WTC11 (cell line): ENCODE measurements at regions not wholly inside any gene's neighbourhood (a gene's known extent, or its start where the extent isn't known, plus 50 kb on each side); places are given as distances from the start of the nearest gene placed in this dataset.

Experiments used
- ATAC-seq: fragments of 200-7000 bp; cut with Tn5 transposase; 2 replicates; pipeline ENCODE4 v1.10.0; 2021; ENCODE audit warnings: mild to moderate bottlenecking, moderate library complexity
- CTCF ChIA-PET: fragments of 300-600 bp; sonication (Branson Sonifier 250); formaldehyde crosslinking; loops from one replicate; lab custom pipeline; 2021; ENCODE audit warnings: antibody characterized with exemption; lab: Charles Lee
- POLR2A ChIA-PET: fragments of 350-600 bp; sonication (Branson Sonifier 250); formaldehyde crosslinking; loops from one replicate; lab custom pipeline; 2021; ENCODE audit warnings: antibody characterized with exemption; lab: Charles Lee
- DNase-seq: peaks from one replicate; pipeline ENCODE4 v3.0.0; 2021; ENCODE audit warnings: low spot score
- H3K27ac Mint-ChIP-seq: 2 replicates; pipeline ENCODE4 v1.8.0; 2021; ENCODE audit warnings: mixed read lengths
- H3K27me3 Mint-ChIP-seq: 2 replicates; pipeline ENCODE4 v1.8.0; 2021; ENCODE audit warnings: low read depth, mild to moderate bottlenecking, moderate library complexity, mixed read lengths
- H3K36me3 Mint-ChIP-seq: 2 replicates; pipeline ENCODE4 v1.8.0; 2021; ENCODE audit warnings: mixed read lengths
- H3K4me1 Mint-ChIP-seq: 2 replicates; pipeline ENCODE4 v1.8.0; 2022; ENCODE audit warnings: mixed read lengths
- H3K4me3 Mint-ChIP-seq: 2 replicates; pipeline ENCODE4 v1.8.0; 2021; ENCODE audit warnings: mild to moderate bottlenecking, moderate library complexity, mixed read lengths
- H3K9me3 Mint-ChIP-seq: 2 replicates; pipeline ENCODE4 v1.8.0; 2021; ENCODE audit warnings: mixed read lengths
- CREM ChIP-seq: sonication (generic); formaldehyde crosslinking; IDR thresholded peaks from 2 replicates; pipeline ENCODE4 v1.8.1; 2022; ENCODE audit warnings: mild to moderate bottlenecking, missing genetic modification reagents, moderate library complexity
- FOXJ3 ChIP-seq: sonication (generic); formaldehyde crosslinking; IDR thresholded peaks from 2 replicates; pipeline ENCODE4 v1.9.0; 2021; ENCODE audit warnings: missing genetic modification reagents, mild to moderate bottlenecking, borderline replicate concordance
- GTF2I ChIP-seq: fragments of 250-450 bp; sonication (Bioruptor Pico); conservative IDR thresholded peaks from 2 replicates; pipeline ENCODE4 v1.4.0; 2021; ENCODE audit warnings: mild to moderate bottlenecking
- OVOL2 ChIP-seq: fragments of 250-450 bp; sonication (Bioruptor Pico); IDR thresholded peaks from 2 replicates; pipeline ENCODE4 v1.9.0; 2021; ENCODE audit warnings: mild to moderate bottlenecking, borderline replicate concordance
- RELA ChIP-seq: sonication (generic); formaldehyde crosslinking; IDR thresholded peaks from 2 replicates; pipeline ENCODE4 v1.8.1; 2022; ENCODE audit warnings: missing genetic modification reagents, mild to moderate bottlenecking, borderline replicate concordance
- SMAD4 ChIP-seq: sonication (generic); formaldehyde crosslinking; IDR thresholded peaks from 2 replicates; pipeline ENCODE4 v1.8.0; 2022; ENCODE audit warnings: mild to moderate bottlenecking, missing genetic modification reagents
- ZNF263 ChIP-seq: sonication (generic); formaldehyde crosslinking; IDR thresholded peaks from 2 replicates; pipeline ENCODE4 v1.8.1; 2022; ENCODE audit warnings: low read depth, mild to moderate bottlenecking, moderate library complexity, missing genetic modification reagents
- ZNF317 ChIP-seq: sonication (generic); formaldehyde crosslinking; IDR thresholded peaks from 2 replicates; pipeline ENCODE4 v1.8.1; 2023; ENCODE audit warnings: low read depth, mild to moderate bottlenecking, moderate library complexity, missing genetic modification reagents, borderline replicate concordance
- ZNF396 ChIP-seq: fragments of 250-450 bp; sonication (Bioruptor Pico); IDR thresholded peaks from 2 replicates; pipeline ENCODE4 v1.8.0; 2021; ENCODE audit warnings: mild to moderate bottlenecking, moderate library complexity, borderline replicate concordance
- TF ChIP-seq, protein P1 (sequence below): sonication (generic); formaldehyde crosslinking; IDR thresholded peaks from 2 replicates; pipeline ENCODE4 v1.8.1; 2022; ENCODE audit warnings: mild to moderate bottlenecking, missing genetic modification reagents, moderate library complexity, borderline replicate concordance
- TF ChIP-seq, protein P2 (sequence below): sonication (generic); formaldehyde crosslinking; IDR thresholded peaks from 2 replicates; pipeline ENCODE4 v1.8.0; 2022; ENCODE audit warnings: mild to moderate bottlenecking, missing genetic modification reagents
- TF ChIP-seq, protein P3 (sequence below): sonication (generic); formaldehyde crosslinking; IDR thresholded peaks from 2 replicates; pipeline ENCODE4 v1.8.0; 2023; ENCODE audit warnings: missing genetic modification reagents, mild to moderate bottlenecking, borderline replicate concordance
- TF ChIP-seq, protein P4 (sequence below): fragments of 250-450 bp; sonication (Bioruptor Pico); IDR thresholded peaks from 2 replicates; pipeline ENCODE4 v1.9.0; 2021; ENCODE audit warnings: mild to moderate bottlenecking
- TF ChIP-seq, protein P5 (sequence below): sonication (generic); formaldehyde crosslinking; IDR thresholded peaks from 2 replicates; pipeline ENCODE4 v1.8.1; 2022; ENCODE audit warnings: low read depth, missing genetic modification reagents, borderline replicate concordance
- TF ChIP-seq, protein P6 (sequence below): sonication (generic); formaldehyde crosslinking; IDR thresholded peaks from 2 replicates; pipeline ENCODE4 v1.8.1; 2023; ENCODE audit warnings: mild to moderate bottlenecking, missing genetic modification reagents, moderate library complexity
- TF ChIP-seq, protein P7 (sequence below): sonication (generic); formaldehyde crosslinking; IDR thresholded peaks from 2 replicates; pipeline ENCODE4 v1.8.1; 2022; ENCODE audit warnings: missing genetic modification reagents, borderline replicate concordance
- TF ChIP-seq, protein P8 (sequence below): sonication (generic); formaldehyde crosslinking; conservative IDR thresholded peaks from 2 replicates; pipeline ENCODE4 v1.8.1; 2023; ENCODE audit warnings: mild to moderate bottlenecking, low read depth, missing genetic modification reagents, moderate library complexity

DNA sequence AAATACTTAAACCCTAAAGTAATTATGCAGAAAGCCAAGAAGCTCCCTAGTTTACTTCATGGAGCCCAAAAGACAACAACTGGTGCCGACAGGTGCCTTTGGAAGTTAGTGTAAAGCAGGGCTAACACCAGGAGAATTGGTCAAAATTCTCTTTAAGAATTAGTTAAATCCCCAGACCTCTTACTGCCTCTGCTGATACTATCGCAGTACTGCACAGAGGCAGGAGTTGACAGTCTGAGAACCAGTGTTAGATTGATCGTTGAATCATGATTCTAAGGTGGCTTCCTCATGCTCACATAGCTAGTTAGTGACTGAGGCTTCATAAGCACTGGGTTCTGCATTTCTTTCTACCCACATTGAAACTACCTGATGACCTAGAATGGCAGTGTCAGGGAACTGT is 445.0 kb downstream of the XIRP2 start (continued):
- TF ChIP-seq, protein P1, sequence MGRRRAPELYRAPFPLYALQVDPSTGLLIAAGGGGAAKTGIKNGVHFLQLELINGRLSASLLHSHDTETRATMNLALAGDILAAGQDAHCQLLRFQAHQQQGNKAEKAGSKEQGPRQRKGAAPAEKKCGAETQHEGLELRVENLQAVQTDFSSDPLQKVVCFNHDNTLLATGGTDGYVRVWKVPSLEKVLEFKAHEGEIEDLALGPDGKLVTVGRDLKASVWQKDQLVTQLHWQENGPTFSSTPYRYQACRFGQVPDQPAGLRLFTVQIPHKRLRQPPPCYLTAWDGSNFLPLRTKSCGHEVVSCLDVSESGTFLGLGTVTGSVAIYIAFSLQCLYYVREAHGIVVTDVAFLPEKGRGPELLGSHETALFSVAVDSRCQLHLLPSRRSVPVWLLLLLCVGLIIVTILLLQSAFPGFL (CRISPR knock-in tag): no peak

DNA sequence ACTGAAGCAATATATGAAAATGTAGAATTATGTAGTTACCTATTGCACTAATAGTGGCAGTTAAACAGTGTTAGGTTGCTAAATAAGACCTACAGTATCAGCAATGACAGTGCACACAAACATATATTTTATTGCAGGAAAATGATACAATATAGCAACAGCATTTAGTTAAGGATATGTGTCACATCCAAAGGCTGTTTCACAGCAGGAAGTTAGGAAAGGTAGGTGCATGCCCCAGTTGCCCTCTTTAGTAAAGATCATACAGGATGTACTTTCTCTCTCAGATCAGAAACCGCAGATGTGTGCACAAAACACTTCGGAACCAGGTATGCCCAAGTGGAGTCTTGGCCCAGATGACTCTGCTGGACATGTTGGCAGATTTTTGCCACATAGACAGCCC is 444.1 kb downstream of the XIRP2 start:
- no peak overlapping the region for H3K4me3 Mint-ChIP-seq
- H3K9me3 Mint-ChIP-seq: peaks cover 21% of the 10 kb centered on the region
- peak overlapping the region; percentile 91 for H3K27ac Mint-ChIP-seq
- DNase-seq (no peak), ATAC-seq (no peak)
- ChIA-PET POLR2A (interaction anchor here (0.7 to 0.9 kb wide), 2 partner anchors 48 to 134 kb away, joined by 3 read pairs; no protein-coding TSS in a partner anchor), CTCF (interaction anchor here (0.9 to 2.6 kb wide), 7 partner anchors 11 to 786 kb away, joined by 3 to 14 read pairs (median 3); no protein-coding TSS in a partner anchor)
- peaks cover 92% of the 10 kb centered on the region for H3K4me1 Mint-ChIP-seq
- H3K36me3 Mint-ChIP-seq: peaks cover 15% of the 10 kb centered on the region
- H3K27me3 Mint-ChIP-seq: no peaks in the 10 kb centered on the region
- TF ChIP-seq, protein P2, sequence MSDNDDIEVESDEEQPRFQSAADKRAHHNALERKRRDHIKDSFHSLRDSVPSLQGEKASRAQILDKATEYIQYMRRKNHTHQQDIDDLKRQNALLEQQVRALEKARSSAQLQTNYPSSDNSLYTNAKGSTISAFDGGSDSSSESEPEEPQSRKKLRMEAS (CRISPR knock-in tag): no peak
- TF ChIP-seq, protein P3, sequence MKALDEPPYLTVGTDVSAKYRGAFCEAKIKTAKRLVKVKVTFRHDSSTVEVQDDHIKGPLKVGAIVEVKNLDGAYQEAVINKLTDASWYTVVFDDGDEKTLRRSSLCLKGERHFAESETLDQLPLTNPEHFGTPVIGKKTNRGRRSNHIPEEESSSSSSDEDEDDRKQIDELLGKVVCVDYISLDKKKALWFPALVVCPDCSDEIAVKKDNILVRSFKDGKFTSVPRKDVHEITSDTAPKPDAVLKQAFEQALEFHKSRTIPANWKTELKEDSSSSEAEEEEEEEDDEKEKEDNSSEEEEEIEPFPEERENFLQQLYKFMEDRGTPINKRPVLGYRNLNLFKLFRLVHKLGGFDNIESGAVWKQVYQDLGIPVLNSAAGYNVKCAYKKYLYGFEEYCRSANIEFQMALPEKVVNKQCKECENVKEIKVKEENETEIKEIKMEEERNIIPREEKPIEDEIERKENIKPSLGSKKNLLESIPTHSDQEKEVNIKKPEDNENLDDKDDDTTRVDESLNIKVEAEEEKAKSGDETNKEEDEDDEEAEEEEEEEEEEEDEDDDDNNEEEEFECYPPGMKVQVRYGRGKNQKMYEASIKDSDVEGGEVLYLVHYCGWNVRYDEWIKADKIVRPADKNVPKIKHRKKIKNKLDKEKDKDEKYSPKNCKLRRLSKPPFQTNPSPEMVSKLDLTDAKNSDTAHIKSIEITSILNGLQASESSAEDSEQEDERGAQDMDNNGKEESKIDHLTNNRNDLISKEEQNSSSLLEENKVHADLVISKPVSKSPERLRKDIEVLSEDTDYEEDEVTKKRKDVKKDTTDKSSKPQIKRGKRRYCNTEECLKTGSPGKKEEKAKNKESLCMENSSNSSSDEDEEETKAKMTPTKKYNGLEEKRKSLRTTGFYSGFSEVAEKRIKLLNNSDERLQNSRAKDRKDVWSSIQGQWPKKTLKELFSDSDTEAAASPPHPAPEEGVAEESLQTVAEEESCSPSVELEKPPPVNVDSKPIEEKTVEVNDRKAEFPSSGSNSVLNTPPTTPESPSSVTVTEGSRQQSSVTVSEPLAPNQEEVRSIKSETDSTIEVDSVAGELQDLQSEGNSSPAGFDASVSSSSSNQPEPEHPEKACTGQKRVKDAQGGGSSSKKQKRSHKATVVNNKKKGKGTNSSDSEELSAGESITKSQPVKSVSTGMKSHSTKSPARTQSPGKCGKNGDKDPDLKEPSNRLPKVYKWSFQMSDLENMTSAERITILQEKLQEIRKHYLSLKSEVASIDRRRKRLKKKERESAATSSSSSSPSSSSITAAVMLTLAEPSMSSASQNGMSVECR (CRISPR knock-in tag): no peak
- TF ChIP-seq GTF2I (CRISPR knock-in tag) (no peak), RELA (CRISPR knock-in tag) (no peak), ZNF317 (CRISPR knock-in tag) (no peak)
- TF ChIP-seq, protein P4, sequence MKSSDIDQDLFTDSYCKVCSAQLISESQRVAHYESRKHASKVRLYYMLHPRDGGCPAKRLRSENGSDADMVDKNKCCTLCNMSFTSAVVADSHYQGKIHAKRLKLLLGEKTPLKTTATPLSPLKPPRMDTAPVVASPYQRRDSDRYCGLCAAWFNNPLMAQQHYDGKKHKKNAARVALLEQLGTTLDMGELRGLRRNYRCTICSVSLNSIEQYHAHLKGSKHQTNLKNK (CRISPR knock-in tag): no peak
- TF ChIP-seq, protein P5, sequence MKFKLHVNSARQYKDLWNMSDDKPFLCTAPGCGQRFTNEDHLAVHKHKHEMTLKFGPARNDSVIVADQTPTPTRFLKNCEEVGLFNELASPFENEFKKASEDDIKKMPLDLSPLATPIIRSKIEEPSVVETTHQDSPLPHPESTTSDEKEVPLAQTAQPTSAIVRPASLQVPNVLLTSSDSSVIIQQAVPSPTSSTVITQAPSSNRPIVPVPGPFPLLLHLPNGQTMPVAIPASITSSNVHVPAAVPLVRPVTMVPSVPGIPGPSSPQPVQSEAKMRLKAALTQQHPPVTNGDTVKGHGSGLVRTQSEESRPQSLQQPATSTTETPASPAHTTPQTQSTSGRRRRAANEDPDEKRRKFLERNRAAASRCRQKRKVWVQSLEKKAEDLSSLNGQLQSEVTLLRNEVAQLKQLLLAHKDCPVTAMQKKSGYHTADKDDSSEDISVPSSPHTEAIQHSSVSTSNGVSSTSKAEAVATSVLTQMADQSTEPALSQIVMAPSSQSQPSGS: no peak

DNA sequence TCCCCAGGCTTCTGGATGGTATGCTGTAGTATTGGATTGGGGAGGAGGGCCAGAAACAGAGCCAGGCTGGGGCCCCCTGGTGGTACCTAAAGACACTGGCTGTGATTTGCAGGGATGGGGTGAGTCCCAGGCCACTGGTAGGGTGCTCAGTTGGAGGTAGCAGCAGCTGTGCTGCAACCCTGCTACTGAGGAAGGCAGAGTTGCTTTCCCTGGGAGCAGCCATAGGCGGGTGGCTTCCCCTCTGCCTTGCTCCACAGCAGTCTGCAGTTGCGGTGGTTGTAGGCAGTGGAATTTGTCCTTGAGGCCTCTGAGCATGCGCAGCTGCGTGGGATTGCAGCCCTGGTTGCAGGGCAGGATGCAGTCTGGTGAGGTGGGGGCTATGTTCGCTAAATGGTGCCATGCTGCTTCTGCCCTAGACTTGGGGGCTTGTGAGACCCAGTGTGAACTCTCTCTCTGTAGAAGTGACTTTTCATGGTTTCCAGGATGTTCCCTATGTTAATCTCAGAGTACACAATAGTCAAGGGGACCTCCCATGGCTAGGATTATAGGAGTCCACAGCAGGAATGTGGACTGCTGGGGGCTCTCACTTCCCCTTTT is 443.5 kb downstream of the XIRP2 start:
- Mint-ChIP-seq H3K27ac (peak overlapping the region; percentile 91), H3K36me3 (peaks cover 15% of the 10 kb centered on the region), H3K27me3 (no peaks in the 10 kb centered on the region), H3K4me1 (peaks cover 90% of the 10 kb centered on the region), H3K9me3 (peaks cover 21% of the 10 kb centered on the region), H3K4me3 (peak overlapping the region; percentile 28)
- peak; percentile 83 for DNase-seq
- ATAC-seq: peak; percentile 91
- CTCF ChIA-PET: interaction anchor here (1.0 to 2.6 kb wide), 7 partner anchors 12 to 786 kb away, joined by 3 to 14 read pairs (median 3); no protein-coding TSS in a partner anchor
- POLR2A ChIA-PET: interaction anchor here (0.7 to 0.9 kb wide), 2 partner anchors 47 to 135 kb away, joined by 3 read pairs; no protein-coding TSS in a partner anchor
- no peak; the same call in 1 of the 2 replicates for TF ChIP-seq CREM (CRISPR knock-in tag)
- TF ChIP-seq, protein P6, sequence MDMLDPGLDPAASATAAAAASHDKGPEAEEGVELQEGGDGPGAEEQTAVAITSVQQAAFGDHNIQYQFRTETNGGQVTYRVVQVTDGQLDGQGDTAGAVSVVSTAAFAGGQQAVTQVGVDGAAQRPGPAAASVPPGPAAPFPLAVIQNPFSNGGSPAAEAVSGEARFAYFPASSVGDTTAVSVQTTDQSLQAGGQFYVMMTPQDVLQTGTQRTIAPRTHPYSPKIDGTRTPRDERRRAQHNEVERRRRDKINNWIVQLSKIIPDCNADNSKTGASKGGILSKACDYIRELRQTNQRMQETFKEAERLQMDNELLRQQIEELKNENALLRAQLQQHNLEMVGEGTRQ (CRISPR knock-in tag): no peak
- TF ChIP-seq ZNF396 (CRISPR knock-in tag): no peak
- TF ChIP-seq, protein P7, sequence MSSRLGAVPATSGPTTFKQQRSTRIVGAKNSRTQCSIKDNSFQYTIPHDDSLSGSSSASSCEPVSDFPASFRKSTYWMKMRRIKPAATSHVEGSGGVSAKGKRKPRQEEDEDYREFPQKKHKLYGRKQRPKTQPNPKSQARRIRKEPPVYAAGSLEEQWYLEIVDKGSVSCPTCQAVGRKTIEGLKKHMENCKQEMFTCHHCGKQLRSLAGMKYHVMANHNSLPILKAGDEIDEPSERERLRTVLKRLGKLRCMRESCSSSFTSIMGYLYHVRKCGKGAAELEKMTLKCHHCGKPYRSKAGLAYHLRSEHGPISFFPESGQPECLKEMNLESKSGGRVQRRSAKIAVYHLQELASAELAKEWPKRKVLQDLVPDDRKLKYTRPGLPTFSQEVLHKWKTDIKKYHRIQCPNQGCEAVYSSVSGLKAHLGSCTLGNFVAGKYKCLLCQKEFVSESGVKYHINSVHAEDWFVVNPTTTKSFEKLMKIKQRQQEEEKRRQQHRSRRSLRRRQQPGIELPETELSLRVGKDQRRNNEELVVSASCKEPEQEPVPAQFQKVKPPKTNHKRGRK (CRISPR knock-in tag): no peak
- TF ChIP-seq, protein P8, sequence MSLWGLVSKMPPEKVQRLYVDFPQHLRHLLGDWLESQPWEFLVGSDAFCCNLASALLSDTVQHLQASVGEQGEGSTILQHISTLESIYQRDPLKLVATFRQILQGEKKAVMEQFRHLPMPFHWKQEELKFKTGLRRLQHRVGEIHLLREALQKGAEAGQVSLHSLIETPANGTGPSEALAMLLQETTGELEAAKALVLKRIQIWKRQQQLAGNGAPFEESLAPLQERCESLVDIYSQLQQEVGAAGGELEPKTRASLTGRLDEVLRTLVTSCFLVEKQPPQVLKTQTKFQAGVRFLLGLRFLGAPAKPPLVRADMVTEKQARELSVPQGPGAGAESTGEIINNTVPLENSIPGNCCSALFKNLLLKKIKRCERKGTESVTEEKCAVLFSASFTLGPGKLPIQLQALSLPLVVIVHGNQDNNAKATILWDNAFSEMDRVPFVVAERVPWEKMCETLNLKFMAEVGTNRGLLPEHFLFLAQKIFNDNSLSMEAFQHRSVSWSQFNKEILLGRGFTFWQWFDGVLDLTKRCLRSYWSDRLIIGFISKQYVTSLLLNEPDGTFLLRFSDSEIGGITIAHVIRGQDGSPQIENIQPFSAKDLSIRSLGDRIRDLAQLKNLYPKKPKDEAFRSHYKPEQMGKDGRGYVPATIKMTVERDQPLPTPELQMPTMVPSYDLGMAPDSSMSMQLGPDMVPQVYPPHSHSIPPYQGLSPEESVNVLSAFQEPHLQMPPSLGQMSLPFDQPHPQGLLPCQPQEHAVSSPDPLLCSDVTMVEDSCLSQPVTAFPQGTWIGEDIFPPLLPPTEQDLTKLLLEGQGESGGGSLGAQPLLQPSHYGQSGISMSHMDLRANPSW: 0 out of 2 replicates have a peak, but pooled peaks have one; percentile 24
- no peak for TF ChIP-seq FOXJ3 (CRISPR knock-in tag)
- TF ChIP-seq OVOL2: no peak
- TF ChIP-seq, protein P4 (CRISPR knock-in tag): no peak
- peak; percentile 79 for TF ChIP-seq ZNF263 (CRISPR knock-in tag)
- TF ChIP-seq SMAD4 (CRISPR knock-in tag): no peak
